Stomach (tissue), 8 donors: ENCODE measurements at regions not wholly inside any gene's neighbourhood (a gene's known extent, or its start where the extent isn't known, plus 50 kb on each side); places are given as distances from the start of the nearest gene placed in this dataset.

Source experiments
- DNase-seq, 2 donors: peaks; one replicate each; pipeline versions ENCODE4 v3.0.0 to v3.0.0-alpha.2; 2013 to 2019
- H3K27ac ChIP-seq, 5 donors: fragments of 200-600 bp in 4 of 5; sonication (generic) in 4 of 5; one replicate each; pipeline ENCODE4 v1.5.1; 2013 to 2019; ENCODE audit warnings: mild to moderate bottlenecking in 1 of 5, moderate library complexity in 1 of 5
- H3K27me3 ChIP-seq, 3 donors: fragments of 200-600 bp; sonication (generic); one replicate each; pipeline ENCODE4 v1.5.1; 2017 to 2019; ENCODE audit warnings: mixed run types in 1 of 3
- H3K36me3 ChIP-seq, 4 donors: fragments of 200-600 bp; sonication (generic); 1 replicate in 3 of 4; 2 replicates in 1 of 4; pipeline ENCODE4 v1.5.1; 2016 to 2019
- H3K4me1 ChIP-seq, 4 donors: fragments of 200-600 bp; sonication (generic); one replicate each; pipeline ENCODE4 v1.5.1; 2016 to 2019
- H3K4me3 ChIP-seq, 4 donors: fragments of 200-600 bp; sonication (generic) in 3 of 4; one replicate each; pipeline ENCODE4 v1.5.1; 2016 to 2019; ENCODE audit warnings: mild to moderate bottlenecking in 1 of 4
- H3K9me3 ChIP-seq, 4 donors: fragments of 200-600 bp; sonication (generic); one replicate each; pipeline ENCODE4 v1.5.1; 2016 to 2019
- CTCF ChIP-seq, 7 experiments: fragments of 450-650 bp in 4 of 7; fragments of 200-600 bp in 3 of 7; sonication (generic) in 3 of 7; IDR thresholded peaks; one replicate each; pipeline ENCODE4 v1.5.1; 2016 to 2019; ENCODE audit warnings: antibody characterized with exemption in 7 of 7, control low read depth in 2 of 7, mild to moderate bottlenecking in 1 of 7
- EP300 ChIP-seq: sonication (generic); formaldehyde crosslinking; IDR thresholded peaks from one replicate; pipeline ENCODE4 v1.6.1; 2017; ENCODE audit warnings: antibody characterized with exemption
- POLR2A ChIP-seq, 4 donors: fragments of 450-650 bp; IDR thresholded peaks; one replicate each; pipeline ENCODE4 v1.6.1; 2016; ENCODE audit warnings: antibody characterized with exemption in 4 of 4, control low read depth in 2 of 4, mild to moderate bottlenecking in 1 of 4, moderate library complexity in 1 of 4
- POLR2AphosphoS5 ChIP-seq, 3 donors: sonication (generic); formaldehyde crosslinking; IDR thresholded peaks; one replicate each; pipeline ENCODE4 v1.6.1; 2016; ENCODE audit warnings: antibody characterized with exemption in 3 of 3
- WGBS, 5 donors: extraction: QIAGEN DNeasy Blood & Tissue Kit in 3 of 5; methylation state at CpG; one replicate each; pipeline versions ENCODE4 v1.1.5 to v1.1.7; 2013 to 2018; 5-methylcytosine and 5-hydroxymethylcytosine counted together
- intact Hi-C: fragments of 100-400 bp; cut with DNase I; formaldehyde crosslinking; loops from one replicate; pipeline ENCODE4 v1.15.1; 2023; ENCODE audit warnings: low total_unique reads
- donor health status: healthy with polysubstance abuse.
- donor health status: Bipolar disorder and iron deficiency.
- donor health status: healthy.

GRCh38 chr18:26772691-26773090 is 92.8 kb downstream of the AQP4 start:
- no peak for TF ChIP-seq CTCF (IDR thresholded peaks at IDR 0.05)
- no peak for TF ChIP-seq POLR2A (IDR thresholded peaks at IDR 0.05)
- Histone ChIP-seq H3K27me3 (peaks cover 0 to 10% (median 0%) of the 10 kb centered on the region in 3 donors), H3K4me1 (no peaks in the 10 kb centered on the region), H3K27ac (no peak overlapping the region), H3K4me3 (no peak overlapping the region), H3K36me3 (no peaks in the 10 kb centered on the region), H3K9me3 (no peaks in the 10 kb centered on the region)
- no peak for DNase-seq
- intact Hi-C loops: loop anchor here (10.0 kb wide), 1 partner anchor 148 kb away; no protein-coding TSS in a partner anchor
- WGBS, 5 donors: 60 to 68% (median 66%) methylated on average over 2 of the region's 2 CpGs

- Histone ChIP-seq H3K36me3 (no peaks in the 10 kb centered on the region), H3K27me3 (peaks cover 0 to 2% (median 0%) of the 10 kb centered on the region in 3 donors), H3K4me1 (no peaks in the 10 kb centered on the region), H3K9me3 (peaks cover 0 to 6% (median 2%) of the 10 kb centered on the region in 4 donors), H3K27ac (no peak overlapping the region), H3K4me3 (no peak overlapping the region)
- 10 to 20% (median 17%) methylated on average over 1 of the region's 1 CpG for WGBS, 5 donors
- peak; percentile 34 to 42 for DNase-seq
- TF ChIP-seq POLR2AphosphoS5 (IDR thresholded peaks at IDR 0.05): no peak
- TF ChIP-seq POLR2A (IDR thresholded peaks at IDR 0.05): no peak
- TF ChIP-seq EP300: no peak
- peak in 5 of 7 experiments; percentile 23 to 53 (median 30) for TF ChIP-seq CTCF (IDR thresholded peaks at IDR 0.05)
- intact Hi-C loops: loop anchor here (10.0 kb wide), 1 partner anchor 147 kb away; no protein-coding TSS in a partner anchor
Measured at GRCh38 chr18:26771524-26771923, 94.0 kb downstream of the AQP4 start.

GRCh38 chr18:26768385-26768784 is 97.1 kb downstream of the AQP4 start:
- DNase-seq: no peak
- Histone ChIP-seq H3K27ac (no peak overlapping the region), H3K27me3 (no peaks in the 10 kb centered on the region), H3K36me3 (no peaks in the 10 kb centered on the region), H3K9me3 (peaks cover 0 to 6% (median 2%) of the 10 kb centered on the region in 4 donors), H3K4me1 (no peaks in the 10 kb centered on the region), H3K4me3 (no peak overlapping the region)
- no peak for TF ChIP-seq CTCF (IDR thresholded peaks at IDR 0.05)
- no peak for TF ChIP-seq EP300
- no peak for TF ChIP-seq POLR2A (IDR thresholded peaks at IDR 0.05)
- no peak for TF ChIP-seq POLR2AphosphoS5 (IDR thresholded peaks at IDR 0.05)
- WGBS, 5 donors: 65 to 74% (median 70%) methylated on average over 7 of the region's 7 CpGs
- intact Hi-C loops: no loop called here

GRCh38 chr18:26765498-26765897 is 100.0 kb downstream of the AQP4 start:
- H3K9me3 ChIP-seq: peaks cover 0 to 6% (median 2%) of the 10 kb centered on the region in 4 donors
- 81 to 96% (median 89%) methylated on average over 2 of the region's 2 CpGs for WGBS, 5 donors
- DNase-seq: no peak
- H3K4me3 ChIP-seq: no peak overlapping the region
- intact Hi-C loops: no loop called here
- TF ChIP-seq POLR2A (IDR thresholded peaks at IDR 0.05) (no peak), POLR2AphosphoS5 (IDR thresholded peaks at IDR 0.05) (no peak), CTCF (IDR thresholded peaks at IDR 0.05) (no peak), EP300 (no peak)
- H3K36me3 ChIP-seq: no peaks in the 10 kb centered on the region
- no peaks in the 10 kb centered on the region for H3K4me1 ChIP-seq
- H3K27ac ChIP-seq: no peak overlapping the region
- H3K27me3 ChIP-seq: no peaks in the 10 kb centered on the region
